H1 (cell line): ENCODE measurements at regions not wholly inside any gene's neighbourhood (a gene's known extent, or its start where the extent isn't known, plus 50 kb on each side); places are given as distances from the start of the nearest gene placed in this dataset.

Experiments used
- CTCF ChIA-PET: fragments of 300-600 bp; sonication (Branson Sonifier 250); formaldehyde crosslinking; loops from one replicate; lab custom pipeline; 2021; ENCODE audit not compliant: partially characterized antibody; lab: Charles Lee
- POLR2A ChIA-PET: fragments of 300-600 bp; sonication (Branson Sonifier 250); formaldehyde crosslinking; loops from one replicate; lab custom pipeline; 2021; ENCODE audit warnings: inconsistent platforms; ENCODE audit not compliant: partially characterized antibody; lab: Charles Lee
- DNase-seq, 2 experiments: peaks; one replicate each; pipeline versions ENCODE4 v3.0.0 to v3.0.0-alpha.2; 2010 to 2022; ENCODE audit warnings: low spot score in 2 of 2, low read depth in 1 of 2, mixed read lengths in 1 of 2
- FAIRE-seq: peaks from 2 replicates; lab custom pipeline; 2011; peaks lifted over from hg19 to GRCh38; lab: Jason Lieb, UNC
- H2AFZ ChIP-seq: 2 replicates; pipeline ENCODE4 v1.8.1; 2012; ENCODE audit warnings: low read length, inconsistent platforms
- H2AK5ac ChIP-seq: 2 replicates; pipeline ENCODE4 v1.6.1; 2013; ENCODE audit warnings: low read depth, low read length
- H2BK120ac ChIP-seq: replicated peaks from 2 replicates; pipeline ENCODE3; 2013; ENCODE audit warnings: low read depth, low read length, inconsistent platforms
- H2BK12ac ChIP-seq: 2 replicates; pipeline ENCODE4 v1.6.1; 2013; ENCODE audit warnings: low read depth, low read length
- H2BK15ac ChIP-seq: 2 replicates; pipeline ENCODE4 v1.6.1; 2013; ENCODE audit warnings: low read length
- H2BK20ac ChIP-seq: 2 replicates; pipeline ENCODE4 v1.6.1; 2013; ENCODE audit warnings: low read length
- H2BK5ac ChIP-seq: 2 replicates; pipeline ENCODE4 v1.6.1; 2013; ENCODE audit warnings: low read depth, low read length
- H3K14ac ChIP-seq: 2 replicates; pipeline ENCODE4 v1.6.1; 2013; ENCODE audit warnings: inconsistent platforms; ENCODE audit not compliant: insufficient read length
- H3K18ac ChIP-seq: 2 replicates; pipeline ENCODE4 v1.6.1; 2013; ENCODE audit warnings: low read length; ENCODE audit errors: extremely low read depth
- H3K23ac ChIP-seq: 2 replicates; pipeline ENCODE4 v1.6.1; 2013; ENCODE audit warnings: inconsistent platforms; ENCODE audit not compliant: insufficient read length
- H3K23me2 ChIP-seq: 2 replicates; pipeline ENCODE4 v1.6.1; 2013; ENCODE audit warnings: low read depth, low read length
- H3K27ac ChIP-seq: 2 replicates; pipeline ENCODE4 v1.6.1; 2011; ENCODE audit warnings: low read depth, low read length, inconsistent platforms
- H3K27me3 ChIP-seq, 4 experiments: replicated peaks in 1 of 4; 1 replicate in 1 of 4; 2 replicates in 3 of 4; pipeline versions ENCODE4 v1.6.1 to v1.8.1; 2011 to 2013; ENCODE audit warnings: low read length in 3 of 4, mild to moderate bottlenecking in 3 of 4, inconsistent platforms in 2 of 4, mixed read lengths in 2 of 4, moderate library complexity in 1 of 4; ENCODE audit not compliant: control insufficient read depth in 3 of 4, insufficient read depth in 3 of 4; ENCODE audit errors: extremely low read depth in 1 of 4
- H3K36me3 ChIP-seq, 4 experiments: 2 replicates each; pipeline versions ENCODE4 v1.6.1 to v1.8.1; 2011 to 2013; ENCODE audit warnings: mild to moderate bottlenecking in 4 of 4, low read length in 3 of 4, moderate library complexity in 2 of 4, control low read depth in 1 of 4, inconsistent platforms in 1 of 4; ENCODE audit not compliant: insufficient read depth in 4 of 4, control insufficient read depth in 2 of 4
- H3K4ac ChIP-seq: replicated peaks from 2 replicates; pipeline ENCODE3; 2013; ENCODE audit warnings: low read length, low read depth, mixed read lengths, inconsistent platforms; ENCODE audit not compliant: insufficient read length
- H3K4me1 ChIP-seq, 4 experiments: replicated peaks in 1 of 4; 1 replicate in 1 of 4; 2 replicates in 3 of 4; pipeline versions ENCODE4 v1.6.1 to v1.8.1; 2011 to 2013; ENCODE audit warnings: low read length in 3 of 4, inconsistent platforms in 2 of 4, mixed read lengths in 1 of 4; ENCODE audit not compliant: insufficient read depth in 4 of 4, control insufficient read depth in 3 of 4
- H3K4me2 ChIP-seq, 2 experiments: 2 replicates each; pipeline versions ENCODE4 v1.6.1 to v1.8.1; 2011 to 2013; ENCODE audit warnings: low read depth in 2 of 2, low read length in 2 of 2, control low read depth in 1 of 2, inconsistent platforms in 1 of 2, mild to moderate bottlenecking in 1 of 2; ENCODE audit not compliant: insufficient read depth in 1 of 2
- H3K4me3 ChIP-seq, 4 experiments: fragments of 200-600, 300-600 bp in 1 of 4; sonication (generic), shearing (Covaris generic), sonication (Bioruptor Twin) in 1 of 4; 2 replicates each; pipeline versions ENCODE4 v1.5.1 to v1.8.1; 2011 to 2016; ENCODE audit warnings: low read length in 4 of 4, low read depth in 3 of 4, control low read depth in 2 of 4, inconsistent platforms in 2 of 4, mild to moderate bottlenecking in 2 of 4, mixed read lengths in 1 of 4, moderate library complexity in 1 of 4; ENCODE audit not compliant: insufficient read depth in 2 of 4; ENCODE audit errors: extremely low read depth in 1 of 4
- H3K56ac ChIP-seq: replicated peaks from 2 replicates; pipeline ENCODE3; 2013; ENCODE audit warnings: low read depth, mild to moderate bottlenecking, mixed read lengths, low read length, inconsistent platforms; ENCODE audit not compliant: insufficient read length
- H3K79me1 ChIP-seq: 2 replicates; pipeline ENCODE4 v1.6.1; 2013; ENCODE audit warnings: low read depth, low read length, control low read depth
- H3K79me2 ChIP-seq, 2 experiments: 2 replicates each; pipeline versions ENCODE4 v1.6.1 to v1.8.1; 2012 to 2013; ENCODE audit warnings: low read length in 2 of 2, mild to moderate bottlenecking in 2 of 2, inconsistent platforms in 1 of 2; ENCODE audit not compliant: insufficient read depth in 2 of 2, control insufficient read depth in 1 of 2
- H3K9ac ChIP-seq, 4 experiments: replicated peaks in 1 of 4; 1 replicate in 1 of 4; 2 replicates in 3 of 4; pipeline versions ENCODE4 v1.6.1 to v1.8.1; 2011 to 2013; ENCODE audit warnings: low read depth in 3 of 4, low read length in 3 of 4, control low read depth in 2 of 4, mild to moderate bottlenecking in 2 of 4, moderate library complexity in 2 of 4, inconsistent platforms in 1 of 4; ENCODE audit errors: extremely low read depth in 1 of 4
- H3K9me3 ChIP-seq, 2 experiments: 2 replicates each; pipeline versions ENCODE4 v1.6.1 to v1.8.1; 2012 to 2013; ENCODE audit warnings: mild to moderate bottlenecking in 2 of 2, moderate library complexity in 2 of 2, control low read depth in 1 of 2, inconsistent platforms in 1 of 2, low read depth in 1 of 2, low read length in 1 of 2, mixed read lengths in 1 of 2; ENCODE audit not compliant: insufficient read depth in 2 of 2
- H4K20me1 ChIP-seq, 2 experiments: replicated peaks in 1 of 2; 2 replicates each; pipeline versions ENCODE3 to v1.8.1; 2011 to 2013; ENCODE audit warnings: inconsistent platforms in 2 of 2, low read length in 2 of 2, mild to moderate bottlenecking in 1 of 2; ENCODE audit not compliant: insufficient read depth in 2 of 2, control insufficient read depth in 1 of 2
- H4K5ac ChIP-seq: 2 replicates; pipeline ENCODE4 v1.6.1; 2013; ENCODE audit warnings: low read length, low read depth, mixed read lengths, inconsistent platforms; ENCODE audit not compliant: insufficient read length
- H4K8ac ChIP-seq: 2 replicates; pipeline ENCODE4 v1.8.0; 2013; ENCODE audit warnings: mild to moderate bottlenecking, moderate library complexity, low read length, inconsistent platforms; ENCODE audit not compliant: insufficient read depth; ENCODE audit errors: extremely low read depth
- H4K91ac ChIP-seq: replicated peaks from 2 replicates; pipeline ENCODE3; 2013; ENCODE audit warnings: low read length, mixed read lengths, inconsistent platforms; ENCODE audit not compliant: insufficient read length
- BACH1 ChIP-seq: IDR thresholded peaks from 2 replicates; pipeline ENCODE4 v1.6.1; 2012; ENCODE audit warnings: low read length, improper control_type of control experiment
- BCL11A ChIP-seq, 2 experiments: IDR thresholded peaks; one replicate each; pipeline ENCODE4 v1.6.1; 2011; ENCODE audit warnings: low read depth in 2 of 2, low read length in 2 of 2, mild to moderate bottlenecking in 2 of 2
- CEBPB ChIP-seq: IDR thresholded peaks from 2 replicates; pipeline ENCODE4 v1.6.1; 2012; ENCODE audit warnings: low read depth, low read length
- FOSL1 ChIP-seq: IDR thresholded peaks from 2 replicates; pipeline ENCODE4 v1.6.1; 2011; ENCODE audit warnings: mild to moderate bottlenecking, low read depth, low read length, moderate library complexity; ENCODE audit not compliant: insufficient read depth
- PHF8 ChIP-seq: fragments of 200-600 bp; sonication (generic); conservative IDR thresholded peaks from 2 replicates; pipeline ENCODE4 v1.7.1; 2012; ENCODE audit warnings: low read depth, mild to moderate bottlenecking, inconsistent platforms, low read length, moderate library complexity
- RFX5 ChIP-seq: IDR thresholded peaks from 2 replicates; pipeline ENCODE4 v1.6.1; 2011; ENCODE audit warnings: low read depth, low read length, improper control_type of control experiment, borderline replicate concordance
- SAP30 ChIP-seq: fragments of 300-600 bp; sonication (generic); IDR thresholded peaks from 2 replicates; pipeline ENCODE4 v1.7.1; 2012; ENCODE audit warnings: low read length, moderate library complexity, mild to moderate bottlenecking, inconsistent platforms; ENCODE audit not compliant: insufficient read depth, insufficient replicate concordance
- WGBS, 2 experiments: shearing (Covaris generic) in 1 of 2; methylation state at CpG; one replicate each; pipeline versions ENCODE4 v1.1.6 to v1.1.7; 2013 to 2015; ENCODE audit warnings: low lambda C conversion rate in 2 of 2, mixed read lengths in 2 of 2, inconsistent platforms in 1 of 2, low coverage in 1 of 2, missing lambda C conversion rate in 1 of 2; ENCODE audit not compliant: insufficient replicate concordance in 2 of 2, insufficient coverage in 1 of 2, insufficient read length in 1 of 2; ENCODE audit errors: extremely low coverage in 1 of 2, missing lambda C conversion rate in 1 of 2; 5-methylcytosine and 5-hydroxymethylcytosine counted together
- TF ChIP-seq, protein P1 (sequence below): IDR thresholded peaks from 2 replicates; pipeline ENCODE4 v1.6.1; 2012; ENCODE audit warnings: inconsistent platforms
- TF ChIP-seq, protein P2 (sequence below): IDR thresholded peaks from 2 replicates; pipeline ENCODE4 v1.6.1; 2012; ENCODE audit warnings: low read length, inconsistent platforms
- TF ChIP-seq, protein P3 (sequence below), 3 experiments: IDR thresholded peaks; 1 replicate in 2 of 3; 2 replicates in 1 of 3; pipeline versions ENCODE4 v1.5.1 to v1.6.1; 2011; ENCODE audit warnings: low read length in 3 of 3, mild to moderate bottlenecking in 3 of 3, inconsistent platforms in 2 of 3, low read depth in 1 of 3, moderate library complexity in 1 of 3; ENCODE audit not compliant: insufficient read depth in 1 of 3; ENCODE audit errors: control extremely low read depth in 1 of 3

DNA sequence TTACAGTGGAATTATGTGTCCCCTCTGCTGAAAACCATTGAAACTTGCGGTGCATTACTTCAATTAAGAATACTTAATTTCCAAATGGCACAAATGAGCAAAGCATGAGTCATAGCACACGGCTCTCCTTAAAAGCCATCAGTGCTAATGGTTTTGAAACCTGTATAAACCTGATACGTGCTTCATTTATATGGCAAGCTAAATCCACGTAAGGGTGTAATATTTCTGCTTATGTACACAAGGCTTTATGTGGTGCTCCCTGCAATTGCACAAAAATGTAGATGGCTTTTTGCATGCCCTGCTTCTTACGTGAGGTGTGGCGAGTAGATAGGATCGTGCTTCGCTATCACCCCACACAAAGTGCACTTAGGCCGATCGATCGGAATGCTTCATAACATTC, 840.9 kb downstream of the GALR1 start:
- no peak overlapping the region for H3K27ac ChIP-seq
- H3K9me3 ChIP-seq = no peaks in the 10 kb centered on the region
- H3K56ac ChIP-seq = no peak overlapping the region
- H2BK120ac ChIP-seq = no peak overlapping the region
- no peak overlapping the region for H2BK15ac ChIP-seq
- no peaks in the 10 kb centered on the region for H3K36me3 ChIP-seq
- H2AFZ ChIP-seq = no peak overlapping the region
- CTCF ChIA-PET = no interaction called here
- 96% methylated on average over 11 of the region's 11 CpGs; no CpG with 5 or more reads in 1 of the 2 experiments for WGBS, 2 experiments
- H4K20me1 ChIP-seq = no peaks in the 10 kb centered on the region
- no peak overlapping the region for H3K23ac ChIP-seq
- H4K8ac ChIP-seq = no peak overlapping the region
- H3K4me1 ChIP-seq = peaks cover 0 to 4% (median 0%) of the 10 kb centered on the region in 4 experiments; a peak in 4 of 7 replicates
- no peak for DNase-seq
- POLR2A ChIA-PET = no interaction called here
- H4K91ac ChIP-seq = no peak overlapping the region
- no peaks in the 10 kb centered on the region for H3K27me3 ChIP-seq
- no peak overlapping the region for H3K4me2 ChIP-seq
- no peak overlapping the region for H3K4me3 ChIP-seq
- no peak overlapping the region for H3K9ac ChIP-seq
- no peak overlapping the region for H3K4ac ChIP-seq
- H3K79me1 ChIP-seq = no peaks in the 10 kb centered on the region
- no peaks in the 10 kb centered on the region for H3K23me2 ChIP-seq
- no peak overlapping the region for H4K5ac ChIP-seq
- H2BK20ac ChIP-seq = no peak overlapping the region
- no peak overlapping the region for H3K14ac ChIP-seq
- no peaks in the 10 kb centered on the region for H3K79me2 ChIP-seq
- H2BK5ac ChIP-seq = no peak overlapping the region
- H3K18ac ChIP-seq = no peak overlapping the region
- H2AK5ac ChIP-seq = no peak overlapping the region
- H2BK12ac ChIP-seq = no peak overlapping the region
- no peak for FAIRE-seq
- TF ChIP-seq PHF8 = no peak
- no peak for TF ChIP-seq BCL11A (IDR thresholded peaks at IDR 0.05; ENCODE audit: low read depth in 2 of 2, low read length in 2 of 2)
- TF ChIP-seq RFX5 = no peak
- TF ChIP-seq, protein P1, sequence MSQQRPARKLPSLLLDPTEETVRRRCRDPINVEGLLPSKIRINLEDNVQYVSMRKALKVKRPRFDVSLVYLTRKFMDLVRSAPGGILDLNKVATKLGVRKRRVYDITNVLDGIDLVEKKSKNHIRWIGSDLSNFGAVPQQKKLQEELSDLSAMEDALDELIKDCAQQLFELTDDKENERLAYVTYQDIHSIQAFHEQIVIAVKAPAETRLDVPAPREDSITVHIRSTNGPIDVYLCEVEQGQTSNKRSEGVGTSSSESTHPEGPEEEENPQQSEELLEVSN = no peak
- TF ChIP-seq FOSL1 = no peak
- TF ChIP-seq CEBPB = no peak
- TF ChIP-seq, protein P2, sequence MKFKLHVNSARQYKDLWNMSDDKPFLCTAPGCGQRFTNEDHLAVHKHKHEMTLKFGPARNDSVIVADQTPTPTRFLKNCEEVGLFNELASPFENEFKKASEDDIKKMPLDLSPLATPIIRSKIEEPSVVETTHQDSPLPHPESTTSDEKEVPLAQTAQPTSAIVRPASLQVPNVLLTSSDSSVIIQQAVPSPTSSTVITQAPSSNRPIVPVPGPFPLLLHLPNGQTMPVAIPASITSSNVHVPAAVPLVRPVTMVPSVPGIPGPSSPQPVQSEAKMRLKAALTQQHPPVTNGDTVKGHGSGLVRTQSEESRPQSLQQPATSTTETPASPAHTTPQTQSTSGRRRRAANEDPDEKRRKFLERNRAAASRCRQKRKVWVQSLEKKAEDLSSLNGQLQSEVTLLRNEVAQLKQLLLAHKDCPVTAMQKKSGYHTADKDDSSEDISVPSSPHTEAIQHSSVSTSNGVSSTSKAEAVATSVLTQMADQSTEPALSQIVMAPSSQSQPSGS = no peak
- TF ChIP-seq, protein P3, sequence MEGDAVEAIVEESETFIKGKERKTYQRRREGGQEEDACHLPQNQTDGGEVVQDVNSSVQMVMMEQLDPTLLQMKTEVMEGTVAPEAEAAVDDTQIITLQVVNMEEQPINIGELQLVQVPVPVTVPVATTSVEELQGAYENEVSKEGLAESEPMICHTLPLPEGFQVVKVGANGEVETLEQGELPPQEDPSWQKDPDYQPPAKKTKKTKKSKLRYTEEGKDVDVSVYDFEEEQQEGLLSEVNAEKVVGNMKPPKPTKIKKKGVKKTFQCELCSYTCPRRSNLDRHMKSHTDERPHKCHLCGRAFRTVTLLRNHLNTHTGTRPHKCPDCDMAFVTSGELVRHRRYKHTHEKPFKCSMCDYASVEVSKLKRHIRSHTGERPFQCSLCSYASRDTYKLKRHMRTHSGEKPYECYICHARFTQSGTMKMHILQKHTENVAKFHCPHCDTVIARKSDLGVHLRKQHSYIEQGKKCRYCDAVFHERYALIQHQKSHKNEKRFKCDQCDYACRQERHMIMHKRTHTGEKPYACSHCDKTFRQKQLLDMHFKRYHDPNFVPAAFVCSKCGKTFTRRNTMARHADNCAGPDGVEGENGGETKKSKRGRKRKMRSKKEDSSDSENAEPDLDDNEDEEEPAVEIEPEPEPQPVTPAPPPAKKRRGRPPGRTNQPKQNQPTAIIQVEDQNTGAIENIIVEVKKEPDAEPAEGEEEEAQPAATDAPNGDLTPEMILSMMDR (IDR thresholded peaks at IDR 0.05; ENCODE audit: control extremely low read depth in 1 of 3, insufficient read depth in 1 of 3, low read depth in 1 of 3, low read length in 3 of 3) = no peak
- TF ChIP-seq BACH1 = no peak
- TF ChIP-seq SAP30 = no peak
